HG02610 (cell line): ENCODE measurements at regions not wholly inside any gene's neighbourhood (a gene's known extent, or its start where the extent isn't known, plus 50 kb on each side); places are given as distances from the start of the nearest gene placed in this dataset.
"Not testable (repeated sequence)": the region's sequence is repeated elsewhere in the genome, so short reads cannot be mapped to it uniquely, and the experiment has no call there.

Experiments
- ATAC-seq: cut with Tn5 transposase; IDR thresholded peaks from one replicate; pipeline ENCODE4 v1.9.1; 2021; ENCODE audit warnings: mild to moderate bottlenecking, moderate library complexity; ENCODE audit not compliant: unreplicated experiment

DNA sequence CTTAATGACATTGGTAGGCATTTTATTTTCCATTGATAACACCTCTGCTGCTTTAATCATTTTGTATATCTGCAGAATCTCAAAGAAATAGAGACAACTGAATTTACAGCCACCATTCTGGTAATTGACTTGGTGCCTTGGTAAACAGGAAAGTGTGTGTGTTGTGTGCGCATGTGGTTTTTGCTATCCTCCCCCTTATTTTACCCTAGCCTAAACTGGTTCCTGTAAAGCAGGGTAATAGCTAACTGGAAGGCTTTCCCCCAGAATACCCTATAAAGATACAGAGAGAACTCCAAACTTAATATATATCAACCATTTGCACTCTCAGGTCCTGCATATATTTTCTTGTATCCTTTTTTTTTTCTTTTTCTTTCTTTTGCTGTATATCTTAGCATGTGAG, 149.5 kb upstream of the ADGRL4 start:
- no peak for ATAC-seq

DNA sequence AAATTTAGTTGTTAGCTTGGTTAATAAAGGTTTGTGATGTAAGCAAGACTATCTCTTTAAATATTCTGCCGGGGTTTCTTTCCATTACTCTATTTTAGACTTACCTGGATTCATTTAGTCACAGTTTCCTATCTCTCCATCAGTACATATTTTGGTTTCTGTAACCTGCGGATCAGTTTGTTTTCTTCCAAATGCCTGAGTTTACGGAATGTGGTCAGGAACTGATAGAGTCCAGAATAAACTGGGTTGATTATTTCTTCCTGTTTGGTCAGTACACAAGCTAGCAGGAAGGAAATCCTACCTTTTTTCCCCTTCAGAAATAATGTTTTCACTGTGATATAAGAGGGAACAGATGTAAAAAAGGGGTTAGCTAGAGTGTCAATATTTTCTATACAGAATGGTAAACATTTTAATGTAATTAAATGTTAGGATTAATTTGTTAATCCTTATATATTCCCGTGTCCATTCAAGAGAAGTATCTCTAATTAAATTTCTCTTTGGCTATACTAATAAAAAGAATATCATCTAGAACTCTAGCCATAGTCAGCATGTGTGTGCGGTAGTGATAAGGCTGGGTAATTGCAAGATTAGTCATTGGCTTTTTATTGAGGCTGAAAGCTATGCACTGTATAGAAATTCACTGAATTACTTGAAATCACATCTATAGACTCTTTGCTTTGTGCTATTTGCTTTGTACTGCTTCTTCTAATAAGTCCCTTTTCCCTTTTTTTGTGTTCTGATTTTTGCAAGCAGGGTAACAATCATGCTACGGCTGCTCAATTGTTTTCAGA, 144.7 kb upstream of the ADGRL4 start:
- no peak for ATAC-seq

- no peak for ATAC-seq
These were observed 144.0 kb upstream of the ADGRL4 start for GRCh38 chr1:79150576-79150975.

DNA sequence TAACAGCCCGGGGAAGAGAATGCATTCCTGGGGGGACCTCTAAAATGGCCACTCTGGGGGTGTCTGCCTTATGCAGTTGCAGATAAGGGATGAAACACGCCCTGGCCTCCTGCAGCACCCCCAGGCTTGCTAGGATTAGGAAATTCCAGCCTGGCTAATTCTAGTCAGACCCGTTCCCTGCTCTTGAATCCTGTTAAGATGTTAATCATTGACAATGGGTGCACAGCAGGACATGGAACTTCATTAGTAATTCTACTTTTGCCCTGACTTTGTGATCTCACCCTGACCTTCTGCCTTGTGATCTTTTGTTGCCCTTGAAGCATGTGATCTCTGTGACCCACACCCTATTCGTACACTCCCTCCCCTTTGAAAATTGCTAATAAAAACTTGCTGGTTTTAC, 131.7 kb upstream of the ADGRL4 start:
- not testable (repeated sequence) for ATAC-seq

DNA sequence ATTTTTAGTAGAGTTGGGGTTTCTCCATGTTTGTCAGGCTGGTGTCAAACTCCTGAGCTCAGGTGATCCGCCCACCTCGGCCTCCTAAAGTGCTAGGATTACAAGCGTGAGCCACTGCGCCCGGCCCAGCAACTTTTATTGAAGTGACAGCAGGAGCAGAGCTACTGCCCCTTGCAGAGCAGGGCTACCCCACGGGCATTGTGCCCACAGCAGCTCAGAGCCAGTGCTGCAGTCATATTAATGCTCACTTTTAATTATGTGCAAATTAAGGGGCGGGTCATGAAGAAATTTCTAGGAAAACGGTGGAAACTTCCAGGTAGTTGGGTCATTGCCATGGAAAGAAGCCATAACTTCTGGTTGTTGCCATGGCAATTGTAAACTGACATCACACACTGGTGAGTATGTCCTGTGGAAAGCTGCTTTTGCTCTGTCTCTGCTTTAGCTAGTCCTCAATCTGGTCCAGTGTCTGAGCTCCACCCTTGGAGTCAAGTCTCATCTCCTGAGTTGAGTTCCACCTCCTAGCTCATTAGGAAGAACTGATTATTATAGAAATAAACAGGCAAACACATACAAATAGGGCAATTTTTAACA, 127.3 kb upstream of the ADGRL4 start:
- no peak for ATAC-seq

- ATAC-seq: no peak
These were observed 125.1 kb upstream of the ADGRL4 start for GRCh38 chr1:79131626-79132025.

GRCh38 chr1:79129914-79130313, 123.4 kb upstream of the ADGRL4 start:
- ATAC-seq: no peak

DNA sequence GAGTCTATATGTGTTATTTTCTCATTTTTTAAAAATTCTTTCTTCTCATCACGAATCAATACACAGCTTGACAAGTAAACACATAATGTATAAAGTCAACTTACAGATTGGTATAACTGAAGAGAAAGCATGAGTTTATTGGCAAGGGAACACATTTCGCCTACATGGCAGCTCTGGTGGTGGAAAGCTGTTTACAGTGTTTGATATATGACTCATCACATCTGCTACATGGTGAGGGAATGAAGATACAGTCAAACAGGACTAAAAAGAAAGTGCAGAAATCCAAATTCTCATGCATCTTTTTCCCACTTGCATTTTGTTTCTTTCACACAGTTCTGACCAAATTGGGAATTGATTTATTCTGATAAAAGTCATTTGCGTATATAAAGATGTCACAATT, 122.2 kb upstream of the ADGRL4 start:
- ATAC-seq: no peak

- ATAC-seq: no peak
These were observed 118.2 kb upstream of the ADGRL4 start for GRCh38 chr1:79124756-79125155.

- ATAC-seq: no peak
These were observed 116.0 kb upstream of the ADGRL4 start for GRCh38 chr1:79122521-79122920.

- no peak for ATAC-seq
These were observed 110.8 kb upstream of the ADGRL4 start for GRCh38 chr1:79117376-79117775.

GRCh38 chr1:79113836-79114235, 107.3 kb upstream of the ADGRL4 start:
- ATAC-seq: no peak

GRCh38 chr1:79110749-79111148, 104.2 kb upstream of the ADGRL4 start:
- ATAC-seq: no peak

- no peak for ATAC-seq
These were observed 102.9 kb upstream of the ADGRL4 start for GRCh38 chr1:79109445-79109844.

DNA sequence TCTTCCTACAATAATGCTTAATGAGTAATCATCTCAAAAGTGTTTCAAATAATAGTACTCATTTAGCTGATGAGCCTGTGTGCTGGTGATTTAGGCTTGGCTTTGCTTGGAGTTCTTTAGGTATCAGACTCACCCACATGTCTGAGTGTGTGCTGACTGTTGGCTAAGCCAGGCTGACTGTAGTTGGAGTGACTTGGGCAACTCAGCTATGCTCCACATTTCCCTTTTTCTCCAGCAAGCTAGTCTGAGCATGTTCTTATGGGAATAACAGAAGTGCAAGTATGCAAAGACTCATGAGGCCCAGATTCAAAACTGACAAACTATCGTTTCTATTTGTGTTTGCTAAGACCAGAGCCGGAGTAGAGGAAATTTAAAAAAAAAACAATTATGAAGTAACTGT, 99.0 kb upstream of the ADGRL4 start:
- ATAC-seq: no peak

DNA sequence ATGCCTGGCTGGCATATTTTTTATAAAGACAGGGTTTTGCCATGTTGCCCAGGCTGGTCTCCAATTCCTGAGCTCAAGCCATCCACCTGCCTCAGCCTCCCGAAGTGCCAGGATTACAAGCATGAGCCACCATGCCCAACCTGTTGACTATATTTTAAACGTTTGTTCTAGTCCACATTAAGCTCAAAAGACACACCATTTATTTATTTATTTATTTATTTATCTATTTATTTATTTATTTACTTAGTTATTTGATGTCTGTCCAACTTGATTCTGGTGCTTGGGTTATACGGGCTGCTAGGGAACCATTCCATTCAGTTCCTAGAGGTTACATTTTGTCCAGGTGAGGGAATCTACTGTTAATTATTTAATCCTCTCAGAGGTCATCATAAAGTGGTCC, 98.1 kb upstream of the ADGRL4 start:
- no peak for ATAC-seq

GRCh38 chr1:79100385-79100784, 93.9 kb upstream of the ADGRL4 start:
- ATAC-seq: no peak

- ATAC-seq: no peak
These were observed 84.5 kb upstream of the ADGRL4 start for GRCh38 chr1:79090985-79091384.

DNA sequence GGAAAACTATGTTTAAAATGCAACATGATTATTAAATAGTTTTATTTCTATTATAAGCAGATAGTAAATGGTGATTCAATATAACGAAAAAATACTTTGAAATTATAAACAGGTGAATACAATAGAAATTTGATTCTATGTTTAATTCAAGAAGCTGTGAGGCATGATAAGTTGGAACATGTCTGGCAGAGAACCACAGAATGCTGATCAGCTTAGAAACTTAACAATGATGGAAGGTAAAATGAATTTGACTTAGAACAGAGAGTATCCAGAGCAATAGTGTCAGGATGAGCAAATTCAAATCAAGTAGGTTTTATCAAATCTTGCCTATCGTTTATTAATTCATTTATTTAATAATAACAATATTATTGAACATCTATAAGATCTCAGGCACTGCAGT, 83.4 kb upstream of the ADGRL4 start:
- no peak for ATAC-seq

DNA sequence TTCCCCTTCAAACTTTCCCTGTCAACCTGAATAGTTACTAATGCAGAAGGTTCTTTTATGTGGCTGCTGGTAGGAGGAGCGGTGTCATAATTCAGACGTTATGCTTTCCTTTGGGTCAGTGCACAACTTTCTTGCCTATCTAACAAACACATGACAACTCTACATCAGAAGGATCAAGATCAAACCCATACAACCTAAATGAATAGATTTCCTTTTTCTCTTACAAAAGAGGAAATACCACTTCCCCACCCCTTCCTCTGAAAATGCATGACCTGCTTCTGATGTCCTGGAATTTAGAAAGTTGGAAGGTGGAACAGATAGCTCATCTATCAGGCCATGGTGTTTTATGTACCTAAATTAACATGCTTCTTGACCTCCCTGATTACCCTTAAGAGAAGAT, 75.7 kb upstream of the ADGRL4 start:
- no peak for ATAC-seq

- ATAC-seq: no peak
These were observed 73.2 kb upstream of the ADGRL4 start for GRCh38 chr1:79079770-79080169.

GRCh38 chr1:79074975-79075374, 68.4 kb upstream of the ADGRL4 start:
- no peak for ATAC-seq

GRCh38 chr1:79069828-79070227, 63.3 kb upstream of the ADGRL4 start:
- ATAC-seq: no peak
